Naive thymus-derived CD8-positive, alpha-beta T cell (primary cell): ENCODE measurements at regions not wholly inside any gene's neighbourhood (a gene's known extent, or its start where the extent isn't known, plus 50 kb on each side); places are given as distances from the start of the nearest gene placed in this dataset.

Experiments used
- ATAC-seq, 2 donors: fragments of 150-1000 bp; cut with Tn5 transposase in 1 of 2; sonication (Bioruptor Pico), chemical (Tn5 transposase) in 1 of 2; 1 replicate in 1 of 2; 2 replicates in 1 of 2; pipeline ENCODE4 v1.10.0; 2021; ENCODE audit warnings: mild to moderate bottlenecking in 2 of 2, moderate library complexity in 2 of 2
- POLR2A ChIA-PET: fragments of 350-600 bp; sonication (Branson Sonifier 250); formaldehyde crosslinking; loops from one replicate; lab custom pipeline; 2021; ENCODE audit warnings: antibody characterized with exemption; lab: Charles Lee
- DNase-seq, 10 donors: peaks; one replicate each; pipeline versions ENCODE4 v3.0.0 to v3.0.0-alpha.2; 2020 to 2022
- H3K27ac Mint-ChIP-seq, 10 donors: one replicate each; pipeline ENCODE4 v1.8.0; 2020 to 2022; ENCODE audit warnings: mild to moderate bottlenecking in 10 of 10, mixed read lengths in 10 of 10, moderate library complexity in 4 of 10, inconsistent platforms in 1 of 10
- H3K27me3 Mint-ChIP-seq, 5 donors: one replicate each; pipeline ENCODE4 v1.8.0; 2021 to 2022; ENCODE audit warnings: mixed read lengths in 5 of 5
- H3K36me3 Mint-ChIP-seq, 3 donors: one replicate each; pipeline ENCODE4 v1.8.0; 2020 to 2022; ENCODE audit warnings: mixed read lengths in 3 of 3, mild to moderate bottlenecking in 2 of 3, inconsistent platforms in 1 of 3
- H3K4me1 Mint-ChIP-seq, 4 donors: one replicate each; pipeline ENCODE4 v1.8.0; 2021 to 2022; ENCODE audit warnings: mixed read lengths in 4 of 4
- H3K4me3 Mint-ChIP-seq, 10 donors: one replicate each; pipeline ENCODE4 v1.8.0; 2020 to 2022; ENCODE audit warnings: mild to moderate bottlenecking in 10 of 10, mixed read lengths in 10 of 10, moderate library complexity in 6 of 10, inconsistent platforms in 1 of 10
- H3K9me3 Mint-ChIP-seq, 9 donors: one replicate each; pipeline ENCODE4 v1.8.0; 2020 to 2022; ENCODE audit warnings: mixed read lengths in 9 of 9, mild to moderate bottlenecking in 3 of 9, inconsistent platforms in 1 of 9, moderate library complexity in 1 of 9

DNA sequence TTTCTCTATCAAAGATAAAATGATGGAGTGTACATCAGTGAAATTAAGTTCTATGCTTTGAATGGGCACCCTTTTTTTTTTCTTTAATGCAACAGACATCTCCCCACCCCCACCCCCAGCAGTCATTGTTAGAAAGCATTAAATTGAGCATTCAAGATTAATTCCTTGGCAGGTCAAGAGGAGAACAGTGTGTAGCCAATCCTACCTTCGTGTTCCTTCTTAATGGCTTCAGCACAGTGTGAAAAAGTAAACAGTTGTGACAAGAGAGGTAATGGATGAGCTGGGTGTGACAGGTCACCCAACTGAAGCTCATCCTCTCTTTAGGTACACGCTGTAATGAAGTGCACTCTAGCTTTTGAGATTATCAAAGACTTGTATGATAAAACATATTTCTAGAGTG lies 198.5 kb upstream of the RARB start:
- POLR2A ChIA-PET: no interaction called here
- Mint-ChIP-seq H3K9me3 (peaks cover 0 to 15% (median 0%) of the 10 kb centered on the region in 9 donors), H3K27ac (no peak overlapping the region), H3K36me3 (no peaks in the 10 kb centered on the region), H3K27me3 (no peaks in the 10 kb centered on the region), H3K4me1 (no peaks in the 10 kb centered on the region), H3K4me3 (no peak overlapping the region)
- no peak for ATAC-seq
- DNase-seq: no peak

DNA sequence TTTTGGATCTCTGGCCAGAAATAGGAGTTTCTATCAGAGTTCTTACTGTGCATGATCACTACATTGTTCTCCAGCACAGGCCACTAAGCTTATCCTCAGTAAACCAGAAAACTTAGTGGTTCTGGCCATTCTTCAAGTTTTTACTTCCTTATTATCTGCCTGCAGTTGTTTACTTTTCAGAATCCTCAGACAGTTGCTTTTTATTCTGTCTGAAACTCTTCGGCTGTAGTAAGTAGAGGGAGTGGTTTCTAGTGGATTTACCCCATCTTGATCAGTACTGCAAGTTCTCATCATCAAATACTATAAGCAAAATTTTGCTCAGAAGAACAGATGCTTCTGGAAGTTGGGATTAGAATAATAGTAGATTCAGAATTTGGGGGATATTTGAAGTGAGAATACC lies 193.0 kb upstream of the RARB start:
- Mint-ChIP-seq H3K27ac (no peak overlapping the region), H3K27me3 (no peaks in the 10 kb centered on the region), H3K9me3 (peaks cover 0 to 3% (median 0%) of the 10 kb centered on the region in 9 donors), H3K4me1 (no peaks in the 10 kb centered on the region), H3K4me3 (no peak overlapping the region), H3K36me3 (no peaks in the 10 kb centered on the region)
- ATAC-seq: no peak
- no peak for DNase-seq
- POLR2A ChIA-PET: no interaction called here

DNA sequence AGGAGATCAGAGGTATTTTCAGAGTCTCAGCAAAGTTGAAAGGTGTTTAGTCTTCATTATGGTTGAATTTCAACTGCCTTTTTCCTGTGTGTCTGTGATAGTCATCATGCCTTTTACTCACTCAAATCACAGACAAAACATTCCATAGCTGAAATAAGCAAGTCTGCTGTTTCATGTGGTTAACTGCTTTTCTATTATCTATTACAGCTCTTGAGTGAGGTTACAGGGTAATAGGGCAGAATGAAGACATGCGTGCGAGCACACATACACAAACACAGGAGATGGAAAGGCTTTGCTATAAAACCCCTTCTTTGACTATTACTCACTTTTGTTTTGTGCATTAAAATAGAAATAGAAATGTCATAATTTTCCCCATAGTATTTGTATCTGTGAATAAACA lies 192.6 kb upstream of the RARB start:
- Mint-ChIP-seq H3K9me3 (peaks cover 0 to 7% (median 2%) of the 10 kb centered on the region in 9 donors), H3K27me3 (no peaks in the 10 kb centered on the region)
- ATAC-seq: no peak

DNA sequence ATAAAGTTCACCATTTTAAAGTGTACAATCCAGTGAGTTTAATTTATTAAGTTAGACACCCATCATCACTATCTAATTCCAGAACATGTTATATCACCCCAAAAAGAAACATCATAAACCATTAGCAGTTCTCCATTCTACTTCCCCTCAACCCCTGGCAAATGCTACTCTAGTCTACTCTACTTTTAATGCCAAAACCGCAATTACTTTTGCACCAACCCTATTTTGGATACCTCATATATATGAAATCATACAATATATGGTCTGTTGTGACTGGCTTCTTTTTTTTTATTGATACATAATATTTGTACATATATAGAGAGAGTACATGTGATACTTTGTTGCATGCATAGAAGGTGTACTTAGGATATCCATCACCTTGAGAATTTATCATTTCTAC lies 190.5 kb upstream of the RARB start:
- no peaks in the 10 kb centered on the region for H3K36me3 Mint-ChIP-seq
- H3K9me3 Mint-ChIP-seq: peaks cover 0 to 15% (median 4%) of the 10 kb centered on the region in 9 donors
- ATAC-seq: no peak
- POLR2A ChIA-PET: no interaction called here
- no peak overlapping the region for H3K4me3 Mint-ChIP-seq
- DNase-seq: no peak
- H3K4me1 Mint-ChIP-seq: no peaks in the 10 kb centered on the region
- H3K27me3 Mint-ChIP-seq: no peaks in the 10 kb centered on the region
- no peak overlapping the region for H3K27ac Mint-ChIP-seq

More for the DNA sequence above, 192.6 kb upstream of the RARB start:
- no peak for DNase-seq
- no peaks in the 10 kb centered on the region for H3K36me3 Mint-ChIP-seq
- H3K27ac Mint-ChIP-seq: no peak overlapping the region
- no peak overlapping the region for H3K4me3 Mint-ChIP-seq
- no peaks in the 10 kb centered on the region for H3K4me1 Mint-ChIP-seq
- POLR2A ChIA-PET: no interaction called here

DNA sequence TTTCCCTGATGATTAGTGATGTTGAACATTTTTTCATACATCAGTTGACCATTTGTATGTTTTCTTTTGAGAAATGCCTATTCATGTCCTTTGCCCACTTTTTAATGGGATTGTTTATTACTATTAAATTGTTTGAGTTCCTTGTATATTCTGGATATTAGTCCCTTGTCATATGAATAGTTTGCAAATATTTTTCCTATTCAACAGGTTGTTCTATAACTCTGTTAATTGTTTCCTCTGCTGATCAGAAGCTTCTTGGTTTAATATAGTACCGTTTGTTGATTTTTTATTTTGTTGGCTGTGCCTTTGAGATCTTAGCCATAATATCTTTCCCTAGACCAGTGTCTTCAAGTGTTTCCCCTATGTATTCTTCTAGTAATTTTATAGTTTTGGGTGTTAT lies 189.0 kb upstream of the RARB start:
- ATAC-seq (no peak), DNase-seq (no peak)
- POLR2A ChIA-PET: no interaction called here
- H3K4me3 Mint-ChIP-seq: no peak overlapping the region
- no peaks in the 10 kb centered on the region for H3K27me3 Mint-ChIP-seq
- no peaks in the 10 kb centered on the region for H3K36me3 Mint-ChIP-seq
- H3K27ac Mint-ChIP-seq: no peak overlapping the region
- peaks cover 7 to 24% (median 13%) of the 10 kb centered on the region in 9 donors for H3K9me3 Mint-ChIP-seq
- H3K4me1 Mint-ChIP-seq: no peaks in the 10 kb centered on the region

DNA sequence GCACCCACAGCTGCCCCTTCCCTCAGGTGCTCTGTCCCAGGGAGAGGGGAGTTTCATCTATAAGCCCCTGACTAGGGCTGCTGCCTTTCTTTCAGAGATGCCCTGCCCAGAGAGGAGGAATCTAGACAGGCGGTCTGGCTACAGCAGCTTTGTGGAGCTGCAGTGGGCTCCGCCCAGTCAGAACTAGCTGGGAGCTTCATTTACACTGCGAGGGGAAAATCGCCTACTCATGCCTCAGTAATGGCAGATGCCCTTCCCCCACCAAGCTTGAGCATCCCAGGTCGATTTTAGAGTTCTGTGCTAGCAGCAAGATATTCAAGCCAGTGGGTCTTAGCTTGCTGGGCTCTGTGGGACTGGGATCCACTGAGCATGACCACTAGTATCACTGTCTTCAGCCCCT lies 181.2 kb upstream of the RARB start:
- Mint-ChIP-seq H3K27ac (no peak overlapping the region), H3K36me3 (peaks cover 0 to 12% (median 0%) of the 10 kb centered on the region in 3 donors), H3K4me3 (no peak overlapping the region), H3K27me3 (no peaks in the 10 kb centered on the region), H3K9me3 (peaks cover 8 to 75% (median 45%) of the 10 kb centered on the region in 9 donors), H3K4me1 (no peaks in the 10 kb centered on the region)
- DNase-seq: no peak
- POLR2A ChIA-PET: no interaction called here
- ATAC-seq: no peak

DNA sequence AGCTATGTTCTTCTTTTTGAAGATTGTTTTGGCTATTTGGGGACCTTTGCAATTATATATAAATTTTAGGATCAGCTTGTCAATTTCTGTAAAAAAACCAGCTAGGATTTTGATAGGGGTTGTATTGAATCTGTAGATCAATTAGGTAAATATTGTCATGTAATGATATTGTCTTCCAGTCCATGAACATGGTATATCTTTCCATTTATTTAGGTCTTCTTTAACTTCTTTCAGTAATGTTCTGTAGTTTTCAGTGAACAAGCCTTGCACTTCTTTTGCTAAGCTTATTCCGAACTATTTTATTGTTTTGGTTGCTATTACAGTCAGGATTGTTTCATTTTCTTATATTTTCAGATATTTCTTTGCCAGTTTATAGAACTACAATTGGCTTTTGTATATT lies 175.8 kb upstream of the RARB start:
- Mint-ChIP-seq H3K27ac (no peak overlapping the region), H3K27me3 (no peaks in the 10 kb centered on the region), H3K9me3 (peaks cover 15 to 49% (median 28%) of the 10 kb centered on the region in 9 donors), H3K36me3 (peaks cover 0 to 12% (median 0%) of the 10 kb centered on the region in 3 donors), H3K4me3 (no peak overlapping the region), H3K4me1 (no peaks in the 10 kb centered on the region)
- DNase-seq: no peak
- ATAC-seq: no peak
- POLR2A ChIA-PET: no interaction called here

DNA sequence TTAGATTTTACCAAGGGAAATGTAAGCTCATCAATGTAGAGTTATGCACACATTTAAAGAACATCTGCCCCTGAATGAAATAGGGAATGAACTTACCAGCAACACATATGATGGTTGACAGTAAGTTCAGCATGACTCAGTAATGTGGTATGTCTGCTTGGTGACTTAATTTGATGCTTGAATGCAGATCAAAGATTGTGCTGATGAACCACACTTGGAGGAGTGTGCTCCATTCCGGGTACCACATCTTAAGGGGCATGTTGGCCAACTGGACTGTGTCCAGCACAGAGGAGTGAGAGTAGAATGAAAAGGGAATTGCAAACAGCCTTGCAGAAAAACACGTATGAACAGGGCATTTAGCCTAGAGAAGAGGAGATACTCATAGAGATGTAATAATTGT lies 171.0 kb upstream of the RARB start:
- no peaks in the 10 kb centered on the region for H3K36me3 Mint-ChIP-seq
- no peak overlapping the region for H3K4me3 Mint-ChIP-seq
- ATAC-seq (no peak), DNase-seq (no peak)
- H3K4me1 Mint-ChIP-seq: no peaks in the 10 kb centered on the region
- H3K27me3 Mint-ChIP-seq: peaks cover 0 to 4% (median 0%) of the 10 kb centered on the region in 5 donors
- peaks cover 0 to 29% (median 8%) of the 10 kb centered on the region in 9 donors for H3K9me3 Mint-ChIP-seq
- no peak overlapping the region for H3K27ac Mint-ChIP-seq
- POLR2A ChIA-PET: no interaction called here

DNA sequence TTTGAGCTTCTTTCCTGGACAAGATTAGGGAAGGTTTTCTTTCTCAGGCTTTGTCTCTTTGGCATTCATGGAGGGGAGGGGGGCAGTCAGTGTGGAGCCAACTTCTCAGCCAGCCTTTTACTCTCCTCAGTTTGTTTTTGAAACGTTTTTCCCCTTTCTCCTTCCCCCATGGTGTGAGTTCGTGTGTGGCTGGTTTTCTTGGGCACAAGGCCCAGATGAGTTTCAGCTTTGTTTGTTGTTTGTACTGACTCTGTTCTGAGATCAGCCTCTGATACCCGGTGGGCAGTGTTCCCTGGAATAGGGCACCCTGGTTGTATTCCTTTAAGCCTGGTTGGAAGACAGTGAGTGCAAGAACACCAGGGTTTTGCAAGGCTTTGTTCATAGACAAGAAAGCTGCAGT lies 168.2 kb upstream of the RARB start:
- Mint-ChIP-seq H3K4me1 (no peaks in the 10 kb centered on the region), H3K4me3 (no peak overlapping the region), H3K36me3 (no peaks in the 10 kb centered on the region), H3K9me3 (peaks cover 0 to 26% (median 3%) of the 10 kb centered on the region in 9 donors), H3K27ac (no peak overlapping the region), H3K27me3 (peaks cover 0 to 4% (median 0%) of the 10 kb centered on the region in 5 donors)
- no peak for ATAC-seq
- POLR2A ChIA-PET: no interaction called here
- no peak for DNase-seq

DNA sequence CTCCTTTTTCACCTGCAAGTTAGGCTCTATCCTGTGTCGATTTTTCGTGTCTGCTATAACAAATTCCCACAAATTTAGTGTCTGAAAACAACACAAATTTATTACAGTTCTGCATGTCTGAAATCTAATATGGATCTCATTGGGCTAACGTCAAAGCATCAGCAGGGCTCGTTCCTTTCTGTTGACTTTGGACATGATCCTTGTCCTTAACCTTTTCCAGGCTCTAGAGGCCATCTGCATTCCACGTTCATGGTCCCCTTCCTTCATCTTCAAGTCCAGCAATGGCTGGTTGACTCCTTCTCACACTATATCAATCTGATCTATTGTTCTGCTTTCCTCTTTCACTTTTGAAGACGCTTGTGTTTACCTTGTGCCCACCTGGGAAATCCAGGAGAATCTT lies 165.7 kb upstream of the RARB start:
- peaks cover 0 to 4% (median 0%) of the 10 kb centered on the region in 5 donors for H3K27me3 Mint-ChIP-seq

DNA sequence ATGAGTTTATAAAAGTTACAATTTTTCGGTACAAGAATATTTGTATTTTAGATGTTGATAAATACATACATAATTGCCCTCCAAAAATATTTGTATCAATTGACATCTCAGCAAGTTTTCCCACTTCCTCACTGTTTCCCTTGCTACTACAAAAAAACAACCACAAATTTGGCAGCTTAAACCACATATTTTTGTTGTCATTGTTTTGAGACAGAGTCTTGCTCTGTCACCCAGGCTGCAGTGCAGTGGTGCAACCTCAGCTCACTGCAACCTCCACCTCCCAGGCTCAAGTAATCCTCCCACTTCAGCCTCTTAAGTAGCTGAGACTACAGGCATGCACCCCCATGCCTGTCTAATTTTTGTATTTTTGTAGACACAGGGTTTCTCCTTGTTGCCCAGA lies 162.8 kb upstream of the RARB start:
- no peak overlapping the region for H3K27ac Mint-ChIP-seq
- no peaks in the 10 kb centered on the region for H3K4me1 Mint-ChIP-seq
- ATAC-seq (no peak), DNase-seq (no peak)
- H3K9me3 Mint-ChIP-seq: peaks cover 0 to 33% (median 6%) of the 10 kb centered on the region in 9 donors
- peaks cover 0 to 1% (median 0%) of the 10 kb centered on the region in 5 donors for H3K27me3 Mint-ChIP-seq
- H3K36me3 Mint-ChIP-seq: no peaks in the 10 kb centered on the region
- no peak overlapping the region for H3K4me3 Mint-ChIP-seq
- POLR2A ChIA-PET: no interaction called here

More for the DNA sequence above, 165.7 kb upstream of the RARB start:
- Mint-ChIP-seq H3K9me3 (peaks cover 0 to 26% (median 3%) of the 10 kb centered on the region in 9 donors), H3K4me1 (no peaks in the 10 kb centered on the region), H3K4me3 (no peak overlapping the region), H3K27ac (no peak overlapping the region), H3K36me3 (no peaks in the 10 kb centered on the region)
- POLR2A ChIA-PET: no interaction called here
- no peak for DNase-seq
- no peak for ATAC-seq

DNA sequence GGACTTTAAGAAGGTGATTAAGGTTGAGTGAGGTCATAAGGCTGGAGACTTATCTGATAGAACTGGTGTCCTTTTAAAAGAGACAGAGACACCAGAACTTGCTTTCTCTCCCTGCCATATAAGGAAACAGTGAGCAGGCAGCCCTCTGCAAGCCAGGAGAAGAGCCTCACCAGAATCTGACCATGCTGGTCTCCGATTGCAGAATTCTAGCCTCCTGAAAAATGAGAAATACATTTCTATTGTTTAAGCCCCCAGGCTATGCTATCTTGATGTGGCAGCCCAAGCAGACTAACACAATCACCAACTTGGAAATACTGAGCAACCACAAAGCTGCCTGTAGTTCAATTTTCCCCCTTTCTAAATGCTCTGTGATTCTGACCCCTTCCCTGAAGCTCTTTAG lies 161.4 kb upstream of the RARB start:
- no peak for ATAC-seq
- no peak overlapping the region for H3K4me3 Mint-ChIP-seq
- H3K4me1 Mint-ChIP-seq: no peaks in the 10 kb centered on the region
- H3K9me3 Mint-ChIP-seq: peaks cover 0 to 24% (median 6%) of the 10 kb centered on the region in 9 donors
- no peaks in the 10 kb centered on the region for H3K36me3 Mint-ChIP-seq
- DNase-seq: no peak
- POLR2A ChIA-PET: no interaction called here
- peaks cover 0 to 1% (median 0%) of the 10 kb centered on the region in 5 donors for H3K27me3 Mint-ChIP-seq
- H3K27ac Mint-ChIP-seq: no peak overlapping the region

DNA sequence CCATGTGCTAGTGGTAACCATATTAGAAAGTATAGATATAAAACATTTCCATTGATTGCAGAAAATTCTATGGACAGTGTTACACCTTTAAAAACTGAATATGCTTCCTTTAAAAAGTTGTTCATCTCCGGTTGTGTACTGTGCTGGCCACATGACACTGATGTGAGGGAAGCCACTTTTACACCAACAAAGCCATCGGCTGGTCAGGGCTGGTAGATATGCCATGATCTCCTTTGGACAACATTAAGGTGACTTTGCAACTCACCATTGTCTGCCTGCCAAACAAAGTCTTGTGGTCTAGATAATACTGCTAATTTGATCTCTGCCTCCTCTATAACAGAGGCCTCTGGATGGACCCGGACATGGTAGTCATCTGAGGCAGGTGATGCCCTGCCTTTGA lies 156.0 kb upstream of the RARB start:
- POLR2A ChIA-PET: no interaction called here
- no peaks in the 10 kb centered on the region for H3K36me3 Mint-ChIP-seq
- H3K27me3 Mint-ChIP-seq: peaks cover 0 to 1% (median 0%) of the 10 kb centered on the region in 5 donors
- H3K4me1 Mint-ChIP-seq: no peaks in the 10 kb centered on the region
- peaks cover 0 to 11% (median 5%) of the 10 kb centered on the region in 9 donors for H3K9me3 Mint-ChIP-seq
- H3K4me3 Mint-ChIP-seq: no peak overlapping the region
- no peak overlapping the region for H3K27ac Mint-ChIP-seq
- DNase-seq (no peak), ATAC-seq (no peak)

DNA sequence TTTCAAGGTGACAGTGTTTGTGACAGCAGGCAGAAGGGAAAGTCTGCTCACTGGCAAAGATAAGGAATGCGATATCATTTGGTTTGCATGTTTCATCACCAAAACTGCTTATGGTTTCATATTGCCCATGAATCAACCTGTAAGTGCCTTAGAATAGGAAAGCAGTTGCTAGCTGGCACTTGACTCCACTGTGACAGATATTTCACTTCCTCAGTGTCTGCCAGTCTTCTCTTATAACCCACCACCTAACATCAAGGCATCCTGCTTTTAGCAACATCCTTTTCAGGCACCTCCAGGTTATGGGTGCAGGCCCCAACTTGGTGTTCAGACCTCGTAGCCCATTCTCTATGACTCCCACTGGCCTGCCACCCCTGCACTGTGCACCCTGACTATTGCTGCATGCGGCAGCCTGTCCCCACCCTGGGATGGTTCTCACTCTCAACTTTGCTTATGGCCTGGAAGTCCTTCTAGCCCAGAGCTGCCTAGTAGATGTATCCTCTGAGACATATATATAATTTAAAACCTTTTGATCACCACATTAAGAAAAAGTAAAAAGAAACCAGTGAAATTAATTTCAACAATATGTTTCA lies 154.4 kb upstream of the RARB start:
- peaks cover 0 to 7% (median under 1%) of the 10 kb centered on the region in 9 donors for H3K9me3 Mint-ChIP-seq
- no peak overlapping the region for H3K4me3 Mint-ChIP-seq
- no peaks in the 10 kb centered on the region for H3K4me1 Mint-ChIP-seq
- peaks cover 0 to 1% (median 0%) of the 10 kb centered on the region in 5 donors for H3K27me3 Mint-ChIP-seq
- DNase-seq: no peak
- POLR2A ChIA-PET: no interaction called here
- ATAC-seq: no peak
- no peak overlapping the region for H3K27ac Mint-ChIP-seq
- no peaks in the 10 kb centered on the region for H3K36me3 Mint-ChIP-seq
